ENCODE measurements at regions not wholly inside any gene's neighbourhood (a gene's known extent, or its start where the extent isn't known, plus 50 kb on each side); places are given as distances from the start of the nearest gene placed in this dataset.

GRCh38 chr10:93206652-93207051 is 133.0 kb downstream of the CYP26A1 start:
- no peak for TF ChIP-seq CTCF (IDR thresholded peaks at IDR 0.05; ENCODE audit: insufficient read depth, low read depth, low read length, missing control alignments)
- H3K4me3 ChIP-seq (ENCODE audit: low read depth, low read length): no peak overlapping the region
- DNase-seq (ENCODE audit: low read depth): no peak

- TF ChIP-seq CTCF (IDR thresholded peaks at IDR 0.05; ENCODE audit: insufficient read depth, low read depth, low read length, missing control alignments): no peak
- no peak overlapping the region for H3K4me3 ChIP-seq (ENCODE audit: low read depth, low read length)
- no peak for DNase-seq (ENCODE audit: low read depth)
These were observed 135.2 kb downstream of the CYP26A1 start for GRCh38 chr10:93208717-93209464.

DNA sequence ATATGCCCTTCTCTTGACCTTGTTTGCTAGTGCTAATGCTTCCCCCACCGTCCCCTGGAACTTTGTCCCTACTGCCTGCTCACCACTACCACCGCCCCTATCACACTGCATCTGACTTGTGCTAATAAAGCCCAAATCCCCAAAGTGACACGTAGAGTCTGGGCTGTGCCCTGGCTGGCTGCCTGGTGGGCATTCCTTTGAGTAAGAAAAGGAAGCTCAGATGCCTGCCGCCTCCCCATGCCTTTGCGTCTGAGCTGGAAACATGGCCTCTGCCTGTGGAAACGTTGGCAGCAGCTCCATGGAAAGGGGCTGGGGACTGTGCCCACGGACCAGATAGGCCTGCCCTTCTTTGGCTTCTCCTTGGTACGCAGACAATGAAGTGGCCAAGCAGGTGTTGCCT is 138.3 kb downstream of the CYP26A1 start:
- no peak for TF ChIP-seq CTCF (IDR thresholded peaks at IDR 0.05; ENCODE audit: insufficient read depth, low read depth, low read length, missing control alignments)
- DNase-seq (ENCODE audit: low read depth): no peak
- H3K4me3 ChIP-seq (ENCODE audit: low read depth, low read length): no peak overlapping the region

DNA sequence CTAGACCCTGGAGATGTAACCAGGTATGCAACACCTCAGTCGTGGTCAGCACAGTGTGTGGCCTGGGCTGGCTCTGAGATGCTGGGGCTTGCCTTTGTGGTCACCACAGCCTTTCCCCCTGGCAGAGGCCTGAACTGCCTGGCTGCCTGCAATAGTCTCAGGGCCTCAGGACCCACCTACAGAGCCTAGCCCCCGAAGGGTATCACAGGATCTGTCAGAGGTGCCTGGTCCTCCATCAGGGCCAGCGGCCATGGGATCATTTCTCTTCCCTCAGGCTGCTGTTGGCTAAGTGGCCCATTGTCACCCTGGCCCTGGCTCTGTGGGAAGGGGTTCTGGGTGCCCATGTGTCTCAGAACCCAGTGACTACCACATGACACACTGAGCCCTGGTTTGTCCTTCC is 141.6 kb downstream of the CYP26A1 start:
- TF ChIP-seq CTCF (IDR thresholded peaks at IDR 0.05; ENCODE audit: insufficient read depth, low read depth, low read length, missing control alignments): no peak
- H3K4me3 ChIP-seq (ENCODE audit: low read depth, low read length): no peak overlapping the region
- DNase-seq (ENCODE audit: low read depth): no peak

DNA sequence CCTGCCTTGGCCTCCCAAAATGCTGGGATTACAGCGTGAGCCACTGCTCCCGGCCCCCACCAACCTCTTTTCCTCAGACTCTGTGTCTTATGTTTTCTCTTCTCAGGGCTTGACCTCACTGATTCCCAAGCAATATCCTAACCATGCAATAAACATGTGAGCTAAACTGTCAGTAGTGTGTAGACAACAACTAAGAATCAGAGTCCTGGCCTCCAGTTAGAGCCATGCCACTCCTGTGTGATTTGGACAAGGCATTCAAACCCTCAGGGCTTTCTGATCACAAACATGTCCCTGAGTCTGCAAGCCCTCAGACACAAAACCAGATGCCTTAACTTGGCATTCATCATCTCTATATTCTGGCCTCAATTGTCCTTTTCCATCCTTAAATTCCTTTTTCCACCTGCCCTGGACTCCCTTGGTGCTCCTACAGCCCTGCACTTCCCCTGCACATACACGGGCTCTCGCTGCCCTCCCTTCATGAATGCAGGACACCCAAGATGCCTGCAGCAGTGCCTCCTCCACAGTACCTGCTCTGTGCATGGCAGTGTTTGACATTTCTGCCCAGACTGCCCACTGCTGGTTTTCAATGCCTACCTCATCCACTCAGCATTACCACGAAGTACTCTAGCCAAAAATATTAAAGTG is 142.8 kb downstream of the CYP26A1 start:
- H3K4me3 ChIP-seq (ENCODE audit: low read depth, low read length): no peak overlapping the region
- no peak for TF ChIP-seq CTCF (IDR thresholded peaks at IDR 0.05; ENCODE audit: insufficient read depth, low read depth, low read length, missing control alignments)
- no peak for DNase-seq (ENCODE audit: low read depth)

DNA sequence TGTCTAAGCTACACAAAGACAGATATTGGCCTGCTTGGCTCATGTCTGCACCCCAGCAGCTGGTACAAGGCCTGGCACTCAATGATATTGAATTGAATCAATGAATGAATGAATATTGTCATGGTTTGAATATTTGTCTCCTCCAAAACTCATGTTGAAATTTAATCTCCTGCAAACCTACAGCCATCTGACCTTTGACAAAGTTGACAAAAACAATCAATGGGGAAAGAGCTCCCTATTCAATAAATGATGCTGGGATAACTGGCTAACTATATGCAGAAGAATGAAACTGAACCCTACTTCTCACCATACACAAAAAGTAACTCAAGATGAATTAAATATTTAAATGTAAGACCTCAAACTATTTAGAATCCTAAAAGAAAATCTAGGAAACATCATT is 144.7 kb downstream of the CYP26A1 start:
- no peak for DNase-seq (ENCODE audit: low read depth)
- no peak overlapping the region for H3K4me3 ChIP-seq (ENCODE audit: low read depth, low read length)
- TF ChIP-seq CTCF (IDR thresholded peaks at IDR 0.05; ENCODE audit: insufficient read depth, low read depth, low read length, missing control alignments): no peak
